Astrocyte of the spinal cord (primary cell): ENCODE measurements at regions not wholly inside any gene's neighbourhood (a gene's known extent, or its start where the extent isn't known, plus 50 kb on each side); places are given as distances from the start of the nearest gene placed in this dataset.

Experiments
- DNase-seq: peaks from one replicate; pipeline ENCODE4 v3.0.0; 2011; ENCODE audit warnings: low read depth, low spot score
- H3K4me3 ChIP-seq: 2 replicates; pipeline ENCODE4 v1.5.1; 2011; ENCODE audit warnings: low read depth, mild to moderate bottlenecking, low read length, moderate library complexity
- in situ Hi-C: cut with HindIII; loops from 2 replicates; pipeline ENCODE4 v1.10.0; 2017; ENCODE audit warnings: low sequenced_read_pairs
- TF ChIP-seq, protein P1 (sequence below): IDR thresholded peaks from 2 replicates; pipeline ENCODE4 v1.5.1; 2012; ENCODE audit warnings: low read depth, mild to moderate bottlenecking, low read length, inconsistent platforms

DNA sequence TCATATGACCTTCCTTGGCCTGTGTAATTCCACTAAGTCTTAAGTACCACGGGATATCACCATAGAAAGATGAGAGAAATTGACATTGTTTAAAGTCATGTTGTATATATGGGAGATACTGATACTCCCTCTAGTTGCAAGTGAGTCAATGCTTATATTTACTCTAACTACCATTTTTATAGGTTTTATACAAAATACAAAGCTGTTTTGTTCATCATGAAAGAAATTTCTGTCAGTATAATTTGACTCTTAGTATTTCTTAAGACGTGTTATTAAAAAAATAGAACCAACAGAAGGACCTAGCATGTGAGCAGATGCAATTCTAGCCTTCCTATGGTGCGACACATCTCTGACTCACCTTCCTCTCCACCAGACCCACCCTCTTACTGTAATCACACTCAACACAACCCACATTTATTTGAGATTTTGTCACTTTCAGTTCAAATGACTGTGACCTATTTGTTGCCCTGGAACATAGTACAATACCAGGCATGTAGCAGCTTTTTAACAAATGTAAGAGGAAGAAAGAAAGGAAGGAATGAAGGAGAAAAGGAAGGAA is 453.1 kb downstream of the CMPK2 start:
- in situ Hi-C loops, result no loop called here

DNA sequence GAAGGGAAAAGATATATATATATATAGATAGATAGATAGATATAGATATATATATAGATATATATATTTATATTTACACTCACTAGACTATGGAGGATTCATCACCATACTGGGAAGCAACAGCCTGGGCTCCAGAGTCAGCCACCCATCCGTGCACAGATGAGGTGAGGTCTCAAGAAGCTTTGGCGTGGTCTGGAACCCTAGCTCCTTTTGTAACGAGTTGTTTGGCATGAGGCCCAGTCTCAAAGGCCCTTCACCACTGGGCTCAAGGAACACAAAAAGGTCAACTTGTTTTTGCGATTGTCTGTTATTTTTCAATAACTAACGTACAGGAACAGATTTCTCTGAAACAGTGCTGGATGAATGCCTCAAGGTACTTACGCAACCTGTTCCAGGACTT is 448.7 kb downstream of the CMPK2 start:
- no peak for DNase-seq
- no peak overlapping the region for H3K4me3 ChIP-seq
- TF ChIP-seq, protein P1, sequence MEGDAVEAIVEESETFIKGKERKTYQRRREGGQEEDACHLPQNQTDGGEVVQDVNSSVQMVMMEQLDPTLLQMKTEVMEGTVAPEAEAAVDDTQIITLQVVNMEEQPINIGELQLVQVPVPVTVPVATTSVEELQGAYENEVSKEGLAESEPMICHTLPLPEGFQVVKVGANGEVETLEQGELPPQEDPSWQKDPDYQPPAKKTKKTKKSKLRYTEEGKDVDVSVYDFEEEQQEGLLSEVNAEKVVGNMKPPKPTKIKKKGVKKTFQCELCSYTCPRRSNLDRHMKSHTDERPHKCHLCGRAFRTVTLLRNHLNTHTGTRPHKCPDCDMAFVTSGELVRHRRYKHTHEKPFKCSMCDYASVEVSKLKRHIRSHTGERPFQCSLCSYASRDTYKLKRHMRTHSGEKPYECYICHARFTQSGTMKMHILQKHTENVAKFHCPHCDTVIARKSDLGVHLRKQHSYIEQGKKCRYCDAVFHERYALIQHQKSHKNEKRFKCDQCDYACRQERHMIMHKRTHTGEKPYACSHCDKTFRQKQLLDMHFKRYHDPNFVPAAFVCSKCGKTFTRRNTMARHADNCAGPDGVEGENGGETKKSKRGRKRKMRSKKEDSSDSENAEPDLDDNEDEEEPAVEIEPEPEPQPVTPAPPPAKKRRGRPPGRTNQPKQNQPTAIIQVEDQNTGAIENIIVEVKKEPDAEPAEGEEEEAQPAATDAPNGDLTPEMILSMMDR, result no peak
- in situ Hi-C loops, result no loop called here

More for the DNA sequence above, 453.1 kb downstream of the CMPK2 start:
- TF ChIP-seq, protein P1, result no peak
- H3K4me3 ChIP-seq, result no peak overlapping the region
- DNase-seq, result peak; percentile 12

DNA sequence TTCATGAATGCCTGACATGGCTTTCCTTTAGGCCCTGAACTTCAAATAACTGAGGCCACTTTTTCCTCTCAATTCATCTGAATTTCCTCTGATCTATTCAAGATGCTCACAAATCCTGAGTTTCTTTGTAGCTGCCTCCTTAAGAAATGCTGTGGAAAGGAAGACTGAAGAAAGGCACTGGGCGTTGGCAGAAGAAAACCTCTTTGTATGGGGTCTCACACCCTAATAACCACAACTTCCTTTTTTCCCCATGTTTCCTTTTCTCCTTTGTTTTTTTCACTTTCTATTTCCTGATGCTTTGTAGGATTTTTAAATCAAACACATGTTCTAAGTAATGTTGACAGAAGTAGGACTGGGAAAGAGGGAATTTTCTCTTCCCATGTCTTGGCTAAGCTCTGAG is 447.4 kb downstream of the CMPK2 start:
- no peak overlapping the region for H3K4me3 ChIP-seq
- in situ Hi-C loops, result no loop called here
- TF ChIP-seq, protein P1, result no peak
- no peak for DNase-seq

DNA sequence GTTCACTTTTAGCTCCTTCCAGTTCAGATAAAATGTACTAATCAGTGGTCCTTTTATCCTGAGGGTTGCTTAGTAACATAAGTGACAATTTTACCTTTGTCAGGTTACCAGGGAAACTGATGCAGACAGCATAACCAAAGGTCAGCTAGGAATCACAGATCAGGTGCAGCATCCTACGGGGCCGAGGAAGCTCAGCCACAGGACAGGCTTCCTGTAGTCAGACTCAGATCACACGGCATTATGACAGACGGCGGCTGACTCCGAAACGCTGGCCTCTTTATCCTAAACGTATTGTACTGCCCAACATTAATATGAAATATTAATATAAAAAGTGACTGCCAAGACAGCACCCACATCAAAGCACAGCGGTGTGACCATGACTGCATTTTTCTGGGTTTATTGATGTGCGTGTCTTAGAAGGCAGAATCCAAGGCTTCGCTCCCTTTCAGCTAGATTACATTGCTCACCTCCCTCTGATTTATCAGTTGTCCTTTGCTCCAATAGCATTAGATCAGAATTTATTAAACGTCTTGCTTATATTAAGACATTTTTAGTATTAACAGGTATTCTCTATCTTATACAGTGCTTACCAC is 444.5 kb downstream of the CMPK2 start:
- no peak for DNase-seq
- TF ChIP-seq, protein P1, result no peak
- no peak overlapping the region for H3K4me3 ChIP-seq
- in situ Hi-C loops, result no loop called here

DNA sequence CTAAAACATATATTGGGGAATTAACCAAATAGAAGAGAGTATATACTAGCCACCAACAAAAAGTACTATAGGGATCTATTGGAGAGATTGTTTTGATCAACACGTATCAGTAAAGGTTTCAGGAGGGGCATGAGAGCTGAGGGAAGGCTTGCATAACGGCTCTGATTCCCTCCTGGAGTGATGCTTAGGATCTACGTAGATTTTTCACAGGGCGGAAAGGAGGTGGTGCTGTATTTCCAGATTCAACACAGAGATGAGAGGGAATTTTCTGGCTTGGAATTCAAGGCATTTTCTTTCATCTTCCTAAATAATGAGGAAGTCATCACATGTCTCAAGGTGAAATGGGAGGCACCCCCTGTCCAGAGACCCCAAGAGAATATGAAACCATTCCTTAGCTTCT is 443.8 kb downstream of the CMPK2 start:
- H3K4me3 ChIP-seq, result no peak overlapping the region
- DNase-seq, result no peak
- TF ChIP-seq, protein P1, result no peak
- in situ Hi-C loops, result no loop called here

DNA sequence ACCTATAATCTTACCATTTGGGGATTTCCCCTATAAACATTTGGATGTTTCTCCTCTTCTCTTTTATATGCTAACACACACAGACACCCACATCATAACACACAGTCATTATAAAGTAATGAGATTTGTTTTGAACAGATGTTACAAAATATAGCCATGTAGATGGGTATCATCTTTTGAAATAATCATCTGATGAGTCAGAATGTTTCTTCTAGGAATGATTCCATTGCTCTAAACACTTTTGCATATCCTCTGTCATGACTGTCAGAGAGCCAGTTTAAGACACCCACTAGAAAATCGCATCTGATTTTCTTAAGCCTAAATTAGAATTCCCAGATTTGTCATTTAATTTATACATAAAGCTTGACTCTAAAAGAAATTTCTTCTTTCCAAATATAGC is 442.6 kb downstream of the CMPK2 start:
- TF ChIP-seq, protein P1, result no peak
- in situ Hi-C loops, result no loop called here
- no peak overlapping the region for H3K4me3 ChIP-seq
- DNase-seq, result no peak

DNA sequence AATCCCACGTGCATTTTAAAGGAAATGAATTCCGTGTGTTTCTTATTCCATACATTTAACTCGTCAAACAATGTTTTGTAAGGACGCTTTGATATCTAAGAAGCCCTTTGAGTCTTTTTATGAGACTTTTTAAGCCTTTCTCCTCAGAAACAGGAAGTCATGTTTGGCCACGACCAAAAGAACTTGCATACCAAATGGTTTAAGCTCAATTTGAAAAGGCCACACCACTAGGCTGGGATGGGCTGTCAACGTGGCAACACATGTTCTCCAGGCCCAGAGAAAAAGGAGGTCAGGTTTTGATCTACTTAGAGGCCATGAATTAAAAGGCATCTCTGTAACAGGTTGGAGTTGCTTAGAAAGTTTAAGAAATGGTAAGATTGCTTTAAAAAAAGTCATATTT is 441.8 kb downstream of the CMPK2 start:
- TF ChIP-seq, protein P1, result no peak
- DNase-seq, result no peak
- in situ Hi-C loops, result no loop called here
- no peak overlapping the region for H3K4me3 ChIP-seq
